ENCODE measurements at regions not wholly inside any gene's neighbourhood (a gene's known extent, or its start where the extent isn't known, plus 50 kb on each side); places are given as distances from the start of the nearest gene placed in this dataset.
"Not testable (repeated sequence)": the region's sequence is repeated elsewhere in the genome, so short reads cannot be mapped to it uniquely, and the experiment has no call there.

GRCh38 chr15:26280281-26280680, 417.2 kb upstream of the ATP10A start:
- CTCF ChIA-PET, result no interaction called here
- POLR2A ChIA-PET, result no interaction called here

- ChIA-PET POLR2A (no interaction called here), CTCF (no interaction called here)
Observed at GRCh38 chr15:26261966-26262365, 398.8 kb upstream of the ATP10A start.

GRCh38 chr15:26261413-26261812, 398.3 kb upstream of the ATP10A start:
- POLR2A ChIA-PET, result no interaction called here
- CTCF ChIA-PET, result interaction anchor here (1.3 kb wide), 1 partner anchor 49 kb away, joined by 3 read pairs; no protein-coding TSS in a partner anchor

GRCh38 chr15:26260517-26261133, 397.5 kb upstream of the ATP10A start:
- ChIA-PET POLR2A (no interaction called here), CTCF (interaction anchor here (1.3 kb wide), 1 partner anchor 48 kb away, joined by 3 read pairs; no protein-coding TSS in a partner anchor)

GRCh38 chr15:26259581-26259980, 396.5 kb upstream of the ATP10A start:
- CTCF ChIA-PET, result no interaction called here
- POLR2A ChIA-PET, result no interaction called here

GRCh38 chr15:26244782-26245181, 381.7 kb upstream of the ATP10A start:
- POLR2A ChIA-PET, CTCF ChIA-PET: not testable (repeated sequence)

- CTCF ChIA-PET, result no interaction called here
- POLR2A ChIA-PET, result no interaction called here
Observed at GRCh38 chr15:26243382-26243781, 380.3 kb upstream of the ATP10A start.

GRCh38 chr15:26242565-26243071, 379.5 kb upstream of the ATP10A start:
- CTCF ChIA-PET, result no interaction called here
- POLR2A ChIA-PET, result no interaction called here

GRCh38 chr15:26235864-26236263, 372.7 kb upstream of the ATP10A start:
- CTCF ChIA-PET, result no interaction called here

GRCh38 chr15:26234976-26235767, 372.0 kb upstream of the ATP10A start:
- POLR2A ChIA-PET, result no interaction called here
- CTCF ChIA-PET, result no interaction called here

More at GRCh38 chr15:26235864-26236263, 372.7 kb upstream of the ATP10A start:
- POLR2A ChIA-PET, result no interaction called here

GRCh38 chr15:26232691-26233090, 369.6 kb upstream of the ATP10A start:
- POLR2A ChIA-PET, result no interaction called here
- CTCF ChIA-PET, result no interaction called here

- CTCF ChIA-PET, result no interaction called here
- POLR2A ChIA-PET, result no interaction called here
Observed at GRCh38 chr15:26231096-26231495, 368.0 kb upstream of the ATP10A start.

- POLR2A ChIA-PET, result no interaction called here
- CTCF ChIA-PET, result no interaction called here
Observed at GRCh38 chr15:26224266-26224665, 361.1 kb upstream of the ATP10A start.

- POLR2A ChIA-PET, result no interaction called here
Observed at GRCh38 chr15:26223720-26224119, 360.6 kb upstream of the ATP10A start.

GRCh38 chr15:26222781-26223180, 359.7 kb upstream of the ATP10A start:
- POLR2A ChIA-PET, result no interaction called here
- CTCF ChIA-PET, result no interaction called here

More at GRCh38 chr15:26223720-26224119, 360.6 kb upstream of the ATP10A start:
- CTCF ChIA-PET, result no interaction called here

- CTCF ChIA-PET, POLR2A ChIA-PET: not testable (repeated sequence)
Observed at GRCh38 chr15:26217043-26217442, 353.9 kb upstream of the ATP10A start.

GRCh38 chr15:26214290-26214689, 351.2 kb upstream of the ATP10A start:
- CTCF ChIA-PET, result no interaction called here
- POLR2A ChIA-PET, result no interaction called here

GRCh38 chr15:26213427-26213826, 350.3 kb upstream of the ATP10A start:
- POLR2A ChIA-PET, result no interaction called here
- CTCF ChIA-PET, result no interaction called here

GRCh38 chr15:26212109-26212508, 349.0 kb upstream of the ATP10A start:
- ChIA-PET POLR2A (no interaction called here), CTCF (no interaction called here)

GRCh38 chr15:26210980-26211379, 347.9 kb upstream of the ATP10A start:
- POLR2A ChIA-PET, result no interaction called here
- CTCF ChIA-PET, result no interaction called here

GRCh38 chr15:26201177-26201858, 338.2 kb upstream of the ATP10A start:
- ChIA-PET POLR2A (no interaction called here), CTCF (no interaction called here)
